Ovary (tissue), 7 donors: ENCODE measurements at regions not wholly inside any gene's neighbourhood (a gene's known extent, or its start where the extent isn't known, plus 50 kb on each side); places are given as distances from the start of the nearest gene placed in this dataset.

Source experiments
- DNase-seq, 5 donors: peaks; one replicate each; pipeline ENCODE4 v3.0.0-alpha.2; 2019 to 2020
- H3K27ac ChIP-seq, 2 donors: fragments of 200-600 bp; one replicate each; pipeline versions ENCODE4 v1.5.1 to v1.8.0; 2019 to 2022
- H3K27me3 ChIP-seq: fragments of 200-600 bp; one replicate; pipeline ENCODE4 v1.8.0; 2022
- H3K36me3 ChIP-seq: fragments of 200-600 bp; sonication (generic); one replicate; pipeline ENCODE4 v1.5.1; 2019
- H3K4me1 ChIP-seq: one replicate; pipeline ENCODE4 v1.8.1; 2013; ENCODE audit warnings: mild to moderate bottlenecking, moderate library complexity; ENCODE audit not compliant: insufficient read depth
- H3K4me3 ChIP-seq: fragments of 200-600 bp; sonication (generic); one replicate; pipeline ENCODE4 v1.5.1; 2017
- H3K9me3 ChIP-seq, 2 donors: fragments of 200-600 bp in 1 of 2; sonication (generic) in 1 of 2; one replicate each; pipeline versions ENCODE4 v1.5.1 to v1.8.1; 2013 to 2019; ENCODE audit warnings: mild to moderate bottlenecking in 1 of 2, moderate library complexity in 1 of 2
- EP300 ChIP-seq: sonication (generic); formaldehyde crosslinking; IDR thresholded peaks from one replicate; pipeline ENCODE4 v1.6.1; 2017; ENCODE audit warnings: antibody characterized with exemption
- POLR2A ChIP-seq: fragments of 450-650 bp; IDR thresholded peaks from one replicate; pipeline ENCODE4 v1.6.1; 2017; ENCODE audit warnings: antibody characterized with exemption, mild to moderate bottlenecking, moderate library complexity
- WGBS, 3 donors: extraction: QIAGEN DNeasy Blood & Tissue Kit in 1 of 3; methylation state at CpG; one replicate each; pipeline versions ENCODE4 v1.1.5 to v1.1.7; 2013 to 2017; 5-methylcytosine and 5-hydroxymethylcytosine counted together
- intact Hi-C, 4 donors: fragments of 100-400 bp; cut with DNase I; formaldehyde crosslinking; loops; one replicate each; pipeline versions ENCODE4 v1.11.0 to v1.15.1; 2022 to 2023
- TF ChIP-seq, protein P1 (sequence below), 3 donors: fragments of 450-650 bp in 2 of 3; fragments of 200-600 bp in 1 of 3; IDR thresholded peaks; one replicate each; pipeline versions ENCODE4 v1.5.1 to v1.8.0; 2016 to 2022; ENCODE audit warnings: antibody characterized with exemption in 3 of 3, mild to moderate bottlenecking in 1 of 3
- donor health status: DM: no; HTN: no; CAD: no; lungs with moderate emphysema.
- donor health status: DM: no; HTN: no; CAD: no.
- donor health status: Bipolar disorder and iron deficiency.
- donor health status: DM: no; HTN: no; CAD: no.
- donor health status: DM: yes; HTN: yes; CAD: no.

DNA sequence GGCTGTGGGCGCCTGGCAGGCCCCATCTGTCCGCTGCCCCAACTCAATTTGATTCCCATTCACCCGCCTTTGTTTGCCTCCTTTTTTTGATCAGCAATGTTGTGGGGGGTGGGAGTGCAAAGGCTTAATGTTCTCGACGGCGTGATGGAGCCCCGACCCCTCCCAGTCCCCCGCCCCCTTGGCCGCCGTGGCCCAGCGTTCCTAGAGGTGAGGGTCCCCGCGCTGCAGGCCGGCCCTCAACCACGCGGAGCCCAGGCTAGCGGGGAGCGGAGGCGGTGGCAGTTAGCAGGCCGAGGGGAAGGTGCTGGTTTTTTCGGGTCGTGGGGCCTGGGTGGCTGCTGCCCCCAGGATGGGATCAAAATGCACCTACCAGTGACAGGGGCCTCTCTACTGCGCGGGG lies 274.7 kb upstream of the SKOR2 start:
- TF ChIP-seq POLR2A: no peak
- TF ChIP-seq EP300: no peak
- TF ChIP-seq, protein P1, sequence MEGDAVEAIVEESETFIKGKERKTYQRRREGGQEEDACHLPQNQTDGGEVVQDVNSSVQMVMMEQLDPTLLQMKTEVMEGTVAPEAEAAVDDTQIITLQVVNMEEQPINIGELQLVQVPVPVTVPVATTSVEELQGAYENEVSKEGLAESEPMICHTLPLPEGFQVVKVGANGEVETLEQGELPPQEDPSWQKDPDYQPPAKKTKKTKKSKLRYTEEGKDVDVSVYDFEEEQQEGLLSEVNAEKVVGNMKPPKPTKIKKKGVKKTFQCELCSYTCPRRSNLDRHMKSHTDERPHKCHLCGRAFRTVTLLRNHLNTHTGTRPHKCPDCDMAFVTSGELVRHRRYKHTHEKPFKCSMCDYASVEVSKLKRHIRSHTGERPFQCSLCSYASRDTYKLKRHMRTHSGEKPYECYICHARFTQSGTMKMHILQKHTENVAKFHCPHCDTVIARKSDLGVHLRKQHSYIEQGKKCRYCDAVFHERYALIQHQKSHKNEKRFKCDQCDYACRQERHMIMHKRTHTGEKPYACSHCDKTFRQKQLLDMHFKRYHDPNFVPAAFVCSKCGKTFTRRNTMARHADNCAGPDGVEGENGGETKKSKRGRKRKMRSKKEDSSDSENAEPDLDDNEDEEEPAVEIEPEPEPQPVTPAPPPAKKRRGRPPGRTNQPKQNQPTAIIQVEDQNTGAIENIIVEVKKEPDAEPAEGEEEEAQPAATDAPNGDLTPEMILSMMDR (IDR thresholded peaks at IDR 0.05): no peak
- Histone ChIP-seq H3K36me3 (no peaks in the 10 kb centered on the region), H3K4me3 (no peak overlapping the region), H3K27me3 (no peaks in the 10 kb centered on the region), H3K9me3 (no peaks in the 10 kb centered on the region), H3K4me1 (no peaks in the 10 kb centered on the region), H3K27ac (no peak overlapping the region)
- DNase-seq: no peak
- whole genome bisulfite sequencing, 3 donors: 45 to 61% (median 49%) methylated on average over 24 of the region's 24 CpGs
- intact Hi-C loops: no loop called here

DNA sequence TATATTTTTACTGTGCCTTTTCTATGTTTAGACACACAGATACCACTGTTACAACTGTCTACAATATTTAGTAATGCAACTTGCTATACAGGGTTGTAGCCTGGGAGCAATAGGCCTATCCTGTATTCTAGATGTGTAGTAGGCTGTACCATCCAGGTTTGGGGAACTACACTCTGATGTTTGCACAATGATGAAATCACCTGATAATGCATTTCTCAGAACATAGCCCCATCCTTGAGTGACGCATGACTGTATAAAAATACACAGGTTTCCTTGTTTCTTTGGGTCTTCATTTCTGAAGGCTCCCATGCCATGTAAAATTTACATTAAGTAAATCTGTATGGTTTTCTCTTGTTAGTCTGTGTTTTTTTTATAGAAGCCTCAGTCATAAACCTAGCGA lies 270.9 kb upstream of the SKOR2 start:
- no peak overlapping the region for H3K4me3 ChIP-seq
- H3K36me3 ChIP-seq: no peaks in the 10 kb centered on the region
- DNase-seq: no peak
- 86 to 96% (median 87%) methylated on average over 2 of the region's 2 CpGs for WGBS, 3 donors
- TF ChIP-seq POLR2A (no peak), EP300 (no peak)
- TF ChIP-seq, protein P1 (IDR thresholded peaks at IDR 0.05): no peak
- intact Hi-C loops: no loop called here
- no peak overlapping the region for H3K27ac ChIP-seq
- no peaks in the 10 kb centered on the region for H3K27me3 ChIP-seq
- H3K9me3 ChIP-seq: no peaks in the 10 kb centered on the region
- no peaks in the 10 kb centered on the region for H3K4me1 ChIP-seq

DNA sequence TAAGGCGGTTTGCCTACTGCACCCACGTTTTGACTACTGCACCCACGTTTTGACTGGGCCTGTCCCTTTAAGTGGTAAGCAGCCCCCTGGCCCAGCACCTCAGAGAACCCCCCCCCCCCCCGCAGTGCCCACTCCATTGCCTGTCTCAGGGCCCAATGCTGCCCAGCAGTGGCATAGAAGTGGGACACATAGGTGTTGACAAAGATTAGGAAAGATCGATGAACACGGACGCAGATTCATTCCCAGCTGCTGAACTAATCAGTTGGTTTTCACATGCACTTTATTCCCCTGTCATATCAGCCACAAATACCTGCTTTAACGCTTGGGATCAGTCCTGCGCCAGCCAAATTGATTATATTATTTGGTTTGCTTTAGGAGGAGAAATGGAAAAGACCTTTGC lies 268.8 kb upstream of the SKOR2 start:
- no peak for TF ChIP-seq POLR2A
- TF ChIP-seq, protein P1 (IDR thresholded peaks at IDR 0.05): no peak
- no peak for TF ChIP-seq EP300
- Histone ChIP-seq H3K36me3 (no peaks in the 10 kb centered on the region), H3K4me1 (no peaks in the 10 kb centered on the region), H3K27me3 (no peaks in the 10 kb centered on the region), H3K9me3 (no peaks in the 10 kb centered on the region), H3K27ac (no peak overlapping the region), H3K4me3 (no peak overlapping the region)
- intact Hi-C loops: no loop called here
- DNase-seq: no peak
- WGBS, 3 donors: 72 to 78% (median 77%) methylated on average over 9 of the region's 9 CpGs

DNA sequence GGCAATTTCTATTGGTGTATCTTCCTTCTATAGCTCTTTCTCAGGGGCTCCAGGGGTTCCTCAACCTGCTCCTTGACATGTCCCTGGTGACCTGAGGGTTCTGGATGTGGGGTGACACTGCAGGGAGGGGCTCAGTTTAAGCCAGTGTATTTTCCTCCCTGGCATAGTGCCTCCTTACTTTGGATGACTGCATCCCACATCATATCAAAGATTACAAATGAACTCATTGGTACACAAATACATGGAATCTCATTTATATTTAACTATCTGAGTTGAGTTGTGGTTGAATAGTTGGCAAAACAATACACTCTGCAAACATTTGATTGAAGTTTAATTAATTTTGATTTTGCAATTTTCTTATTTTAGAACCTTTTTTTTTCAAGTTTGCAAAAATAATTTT lies 268.2 kb upstream of the SKOR2 start:
- Histone ChIP-seq H3K4me1 (no peaks in the 10 kb centered on the region), H3K4me3 (no peak overlapping the region), H3K27ac (no peak overlapping the region), H3K27me3 (no peaks in the 10 kb centered on the region), H3K9me3 (no peaks in the 10 kb centered on the region), H3K36me3 (no peaks in the 10 kb centered on the region)
- intact Hi-C loops: no loop called here
- TF ChIP-seq EP300: no peak
- no peak for TF ChIP-seq POLR2A
- TF ChIP-seq, protein P1 (IDR thresholded peaks at IDR 0.05): no peak
- DNase-seq: no peak

DNA sequence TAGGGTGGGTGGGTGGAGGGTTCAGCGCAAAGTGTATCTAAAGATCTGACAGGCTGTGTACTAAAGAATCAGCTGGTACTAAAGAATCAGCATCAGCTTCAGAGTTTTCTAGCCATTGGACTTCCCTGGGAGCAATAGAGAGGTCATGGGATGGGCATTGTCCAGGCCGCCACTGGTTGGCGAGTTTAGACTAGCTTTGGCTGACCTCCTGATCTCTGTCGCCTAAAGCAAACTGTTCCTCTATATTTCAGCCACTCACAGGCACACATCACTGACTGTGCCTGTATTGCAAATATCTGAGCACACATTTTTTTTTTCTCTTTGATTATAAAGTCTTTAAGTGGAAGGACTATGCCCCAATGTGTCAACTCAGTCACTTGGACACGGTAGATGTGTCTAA lies 267.8 kb upstream of the SKOR2 start:
- intact Hi-C loops: no loop called here
- Histone ChIP-seq H3K27ac (no peak overlapping the region), H3K9me3 (no peaks in the 10 kb centered on the region), H3K4me1 (no peaks in the 10 kb centered on the region), H3K4me3 (no peak overlapping the region), H3K27me3 (no peaks in the 10 kb centered on the region), H3K36me3 (no peaks in the 10 kb centered on the region)
- TF ChIP-seq, protein P1 (IDR thresholded peaks at IDR 0.05): no peak
- TF ChIP-seq POLR2A (no peak), EP300 (no peak)
- WGBS, 3 donors: 67 to 80% (median 74%) methylated on average over 5 of the region's 5 CpGs
- DNase-seq: no peak
